ENCODE measurements at regions not wholly inside any gene's neighbourhood (a gene's known extent, or its start where the extent isn't known, plus 50 kb on each side); places are given as distances from the start of the nearest gene placed in this dataset.
"Not testable (repeated sequence)": the region's sequence is repeated elsewhere in the genome, so short reads cannot be mapped to it uniquely, and the experiment has no call there.

- TF ChIP-seq POLR2A, CTCF (IDR thresholded peaks at IDR 0.05): not testable (repeated sequence)
These were observed 255.0 kb downstream of the GADD45G start for GRCh38 chr9:89859842-89860241.
